WTC11 (cell line): ENCODE measurements at regions not wholly inside any gene's neighbourhood (a gene's known extent, or its start where the extent isn't known, plus 50 kb on each side); places are given as distances from the start of the nearest gene placed in this dataset.

Source experiments
- ARID4B ChIP-seq: sonication (generic); formaldehyde crosslinking; IDR thresholded peaks from 2 replicates; pipeline ENCODE4 v1.8.0; 2023; ENCODE audit warnings: missing genetic modification reagents, mild to moderate bottlenecking, borderline replicate concordance
- JUN ChIP-seq: sonication (generic); formaldehyde crosslinking; IDR thresholded peaks from 2 replicates; pipeline ENCODE4 v1.8.0; 2023; ENCODE audit warnings: mild to moderate bottlenecking, missing genetic modification reagents
- MAX ChIP-seq: sonication (generic); formaldehyde crosslinking; IDR thresholded peaks from 2 replicates; pipeline ENCODE4 v1.8.0; 2022; ENCODE audit warnings: mild to moderate bottlenecking, missing genetic modification reagents
- NFYB ChIP-seq: sonication (generic); formaldehyde crosslinking; conservative IDR thresholded peaks from 2 replicates; pipeline ENCODE4 v1.8.0; 2022; ENCODE audit warnings: low read depth, missing genetic modification reagents
- USF1 ChIP-seq: sonication (generic); formaldehyde crosslinking; IDR thresholded peaks from 2 replicates; pipeline ENCODE4 v1.8.0; 2022; ENCODE audit warnings: mild to moderate bottlenecking, missing genetic modification reagents
- ZNF232 ChIP-seq: sonication (generic); formaldehyde crosslinking; IDR thresholded peaks from 2 replicates; pipeline ENCODE4 v1.8.0; 2022; ENCODE audit warnings: mild to moderate bottlenecking, missing genetic modification reagents
- TF ChIP-seq, protein P1 (sequence below): fragments of 200-600 bp; IDR thresholded peaks from 2 replicates; pipeline ENCODE4 v1.8.0; 2022; ENCODE audit warnings: antibody characterized with exemption
- TF ChIP-seq, protein P2 (sequence below): sonication (generic); formaldehyde crosslinking; IDR thresholded peaks from 2 replicates; pipeline ENCODE4 v1.8.1; 2022; ENCODE audit warnings: mild to moderate bottlenecking, moderate library complexity, missing genetic modification reagents
- TF ChIP-seq, protein P3 (sequence below): sonication (generic); formaldehyde crosslinking; IDR thresholded peaks from 2 replicates; pipeline ENCODE4 v1.8.1; 2022; ENCODE audit warnings: mild to moderate bottlenecking, missing genetic modification reagents, moderate library complexity, borderline replicate concordance

- TF ChIP-seq JUN (CRISPR knock-in tag) (no peak), ARID4B (no peak), NFYB (CRISPR knock-in tag) (no peak), MAX (CRISPR knock-in tag) (no peak), USF1 (no peak), ZNF232 (CRISPR knock-in tag) (no peak)
- TF ChIP-seq, protein P1, sequence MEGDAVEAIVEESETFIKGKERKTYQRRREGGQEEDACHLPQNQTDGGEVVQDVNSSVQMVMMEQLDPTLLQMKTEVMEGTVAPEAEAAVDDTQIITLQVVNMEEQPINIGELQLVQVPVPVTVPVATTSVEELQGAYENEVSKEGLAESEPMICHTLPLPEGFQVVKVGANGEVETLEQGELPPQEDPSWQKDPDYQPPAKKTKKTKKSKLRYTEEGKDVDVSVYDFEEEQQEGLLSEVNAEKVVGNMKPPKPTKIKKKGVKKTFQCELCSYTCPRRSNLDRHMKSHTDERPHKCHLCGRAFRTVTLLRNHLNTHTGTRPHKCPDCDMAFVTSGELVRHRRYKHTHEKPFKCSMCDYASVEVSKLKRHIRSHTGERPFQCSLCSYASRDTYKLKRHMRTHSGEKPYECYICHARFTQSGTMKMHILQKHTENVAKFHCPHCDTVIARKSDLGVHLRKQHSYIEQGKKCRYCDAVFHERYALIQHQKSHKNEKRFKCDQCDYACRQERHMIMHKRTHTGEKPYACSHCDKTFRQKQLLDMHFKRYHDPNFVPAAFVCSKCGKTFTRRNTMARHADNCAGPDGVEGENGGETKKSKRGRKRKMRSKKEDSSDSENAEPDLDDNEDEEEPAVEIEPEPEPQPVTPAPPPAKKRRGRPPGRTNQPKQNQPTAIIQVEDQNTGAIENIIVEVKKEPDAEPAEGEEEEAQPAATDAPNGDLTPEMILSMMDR: no peak
- TF ChIP-seq, protein P2, sequence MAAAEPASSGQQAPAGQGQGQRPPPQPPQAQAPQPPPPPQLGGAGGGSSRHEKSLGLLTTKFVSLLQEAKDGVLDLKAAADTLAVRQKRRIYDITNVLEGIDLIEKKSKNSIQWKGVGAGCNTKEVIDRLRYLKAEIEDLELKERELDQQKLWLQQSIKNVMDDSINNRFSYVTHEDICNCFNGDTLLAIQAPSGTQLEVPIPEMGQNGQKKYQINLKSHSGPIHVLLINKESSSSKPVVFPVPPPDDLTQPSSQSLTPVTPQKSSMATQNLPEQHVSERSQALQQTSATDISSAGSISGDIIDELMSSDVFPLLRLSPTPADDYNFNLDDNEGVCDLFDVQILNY: no peak
- TF ChIP-seq, protein P3, sequence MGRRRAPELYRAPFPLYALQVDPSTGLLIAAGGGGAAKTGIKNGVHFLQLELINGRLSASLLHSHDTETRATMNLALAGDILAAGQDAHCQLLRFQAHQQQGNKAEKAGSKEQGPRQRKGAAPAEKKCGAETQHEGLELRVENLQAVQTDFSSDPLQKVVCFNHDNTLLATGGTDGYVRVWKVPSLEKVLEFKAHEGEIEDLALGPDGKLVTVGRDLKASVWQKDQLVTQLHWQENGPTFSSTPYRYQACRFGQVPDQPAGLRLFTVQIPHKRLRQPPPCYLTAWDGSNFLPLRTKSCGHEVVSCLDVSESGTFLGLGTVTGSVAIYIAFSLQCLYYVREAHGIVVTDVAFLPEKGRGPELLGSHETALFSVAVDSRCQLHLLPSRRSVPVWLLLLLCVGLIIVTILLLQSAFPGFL (CRISPR knock-in tag): no peak
Observed at GRCh38 chr2:62631160-62632085, 74.1 kb upstream of the EHBP1 start.
